A549 (cell line): ENCODE measurements at regions not wholly inside any gene's neighbourhood (a gene's known extent, or its start where the extent isn't known, plus 50 kb on each side); places are given as distances from the start of the nearest gene placed in this dataset.

Experiments used
- CHD4 ChIP-seq: fragments of 200-600 bp; sonication (generic); IDR thresholded peaks from 2 replicates; pipeline ENCODE4 v1.6.1; 2016; ENCODE audit warnings: antibody characterized with exemption, mild to moderate bottlenecking, borderline replicate concordance
- CTCF ChIP-seq: fragments of >200 bp; sonication (Bioruptor Twin); formaldehyde crosslinking; IDR thresholded peaks from 3 replicates; pipeline ENCODE4 v1.5.1; 2016
- ELK1 ChIP-seq: fragments of 150-350 bp; IDR thresholded peaks from 2 replicates; pipeline ENCODE4 v1.6.1; 2014; ENCODE audit warnings: low read depth, mild to moderate bottlenecking, low read length
- HDAC2 ChIP-seq: fragments of 200-600 bp; sonication (generic); IDR thresholded peaks from 2 replicates; pipeline ENCODE4 v1.6.1; 2016
- KDM1A ChIP-seq: fragments of 200-600 bp; sonication (generic); IDR thresholded peaks from 2 replicates; pipeline ENCODE4 v1.6.1; 2016; ENCODE audit warnings: low read depth, mild to moderate bottlenecking
- KDM5A ChIP-seq: fragments of 200-600 bp; sonication (generic); IDR thresholded peaks from 2 replicates; pipeline ENCODE4 v1.6.1; 2016; ENCODE audit warnings: antibody characterized with exemption, mild to moderate bottlenecking
- SMC3 ChIP-seq: fragments of >200 bp; sonication (Bioruptor Twin); formaldehyde crosslinking; IDR thresholded peaks from 3 replicates; pipeline ENCODE4 v1.6.1; 2018; ENCODE audit warnings: inconsistent platforms
- SREBF2 ChIP-seq: fragments of 450-650 bp; IDR thresholded peaks from 2 replicates; pipeline ENCODE4 v1.6.1; 2014; ENCODE audit warnings: mild to moderate bottlenecking, moderate library complexity
- USF2 ChIP-seq: fragments of 450-650 bp; IDR thresholded peaks from 2 replicates; pipeline ENCODE4 v1.6.1; 2014; ENCODE audit warnings: antibody characterized with exemption
- TF ChIP-seq, protein P1 (sequence below): fragments of >200 bp; sonication (Bioruptor Twin); formaldehyde crosslinking; IDR thresholded peaks from 3 replicates; pipeline ENCODE4 v1.6.1; 2016

DNA sequence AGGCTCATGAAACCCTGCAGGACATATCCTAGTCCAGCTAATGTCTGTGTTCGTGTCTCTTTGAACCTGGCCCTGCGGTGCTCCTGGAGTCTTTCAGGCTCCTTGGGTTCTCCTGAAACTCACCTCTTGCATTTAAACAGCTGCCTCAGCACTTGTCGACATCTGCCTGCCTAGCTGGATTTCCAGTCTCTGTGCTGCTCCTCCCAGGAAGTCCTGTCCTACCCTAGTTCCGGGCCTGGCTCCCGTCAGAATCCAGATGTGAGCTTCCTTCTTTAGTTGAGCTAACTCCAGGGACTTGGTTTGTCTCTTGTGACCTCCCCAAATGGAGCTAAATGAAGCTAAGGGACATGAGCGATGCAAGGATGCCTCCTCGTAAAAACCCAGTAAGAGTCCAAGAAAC is 155.2 kb upstream of the PIRT start:
- TF ChIP-seq USF2 (no peak), SREBF2 (no peak), ELK1 (no peak), SMC3 (no peak), CHD4 (no peak), CTCF (no peak), HDAC2 (no peak), KDM5A (no peak), KDM1A (no peak)
- TF ChIP-seq, protein P1, sequence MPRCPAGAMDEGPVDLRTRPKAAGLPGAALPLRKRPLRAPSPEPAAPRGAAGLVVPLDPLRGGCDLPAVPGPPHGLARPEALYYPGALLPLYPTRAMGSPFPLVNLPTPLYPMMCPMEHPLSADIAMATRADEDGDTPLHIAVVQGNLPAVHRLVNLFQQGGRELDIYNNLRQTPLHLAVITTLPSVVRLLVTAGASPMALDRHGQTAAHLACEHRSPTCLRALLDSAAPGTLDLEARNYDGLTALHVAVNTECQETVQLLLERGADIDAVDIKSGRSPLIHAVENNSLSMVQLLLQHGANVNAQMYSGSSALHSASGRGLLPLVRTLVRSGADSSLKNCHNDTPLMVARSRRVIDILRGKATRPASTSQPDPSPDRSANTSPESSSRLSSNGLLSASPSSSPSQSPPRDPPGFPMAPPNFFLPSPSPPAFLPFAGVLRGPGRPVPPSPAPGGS: no peak
